ENCODE measurements at regions not wholly inside any gene's neighbourhood (a gene's known extent, or its start where the extent isn't known, plus 50 kb on each side); places are given as distances from the start of the nearest gene placed in this dataset. TPM values are rescaled to one million over a fixed set of nuclear protein-coding genes. Genes with fewer than 3 reads are reported as not detected.

- Histone ChIP-seq H3K9me3 (ENCODE audit: insufficient read depth in 2 of 2, low read depth in 1 of 2, low read length in 1 of 2) (no peaks in the 10 kb centered on the region), H2AFZ (ENCODE audit: low read length) (no peak overlapping the region), H3K18ac (ENCODE audit: extremely low read depth, low read length) (no peak overlapping the region), H3K9ac (replicated peaks in 1 of 4; ENCODE audit: extremely low read depth in 1 of 4, low read depth in 3 of 4, low read length in 3 of 4) (no peak overlapping the region), H3K4me3 (ENCODE audit: extremely low read depth in 1 of 4, insufficient read depth in 2 of 4, low read depth in 3 of 4, low read length in 4 of 4) (no peak overlapping the region), H3K27me3 (replicated peaks in 1 of 4; ENCODE audit: control insufficient read depth in 3 of 4, extremely low read depth in 1 of 4, insufficient read depth in 3 of 4, low read length in 3 of 4) (no peaks in the 10 kb centered on the region), H3K14ac (ENCODE audit: insufficient read length) (no peak overlapping the region), H3K56ac (replicated peaks; ENCODE audit: insufficient read length, low read depth, low read length) (no peak overlapping the region), H4K5ac (ENCODE audit: insufficient read length, low read depth, low read length) (no peak overlapping the region), H3K23ac (ENCODE audit: insufficient read length) (no peak overlapping the region), H2BK5ac (ENCODE audit: low read depth, low read length) (no peak overlapping the region), H4K91ac (replicated peaks; ENCODE audit: insufficient read length, low read length) (no peak overlapping the region), H2BK120ac (replicated peaks; ENCODE audit: low read depth, low read length) (no peak overlapping the region), H3K23me2 (ENCODE audit: low read depth, low read length) (no peaks in the 10 kb centered on the region), H3K4me2 (ENCODE audit: insufficient read depth in 1 of 2, low read depth in 2 of 2, low read length in 2 of 2) (no peak overlapping the region), H3K27ac (ENCODE audit: low read depth, low read length) (no peak overlapping the region), H4K20me1 (replicated peaks in 1 of 2; ENCODE audit: control insufficient read depth in 1 of 2, insufficient read depth in 2 of 2, low read length in 2 of 2) (no peaks in the 10 kb centered on the region), H3K36me3 (ENCODE audit: control insufficient read depth in 2 of 4, insufficient read depth in 4 of 4, low read length in 3 of 4) (no peaks in the 10 kb centered on the region), H2AK5ac (ENCODE audit: low read depth, low read length) (no peak overlapping the region), H3K79me2 (ENCODE audit: control insufficient read depth in 1 of 2, insufficient read depth in 2 of 2, low read length in 2 of 2) (no peaks in the 10 kb centered on the region), H3K79me1 (ENCODE audit: low read depth, low read length) (no peaks in the 10 kb centered on the region), H3K4me1 (replicated peaks in 1 of 4; ENCODE audit: control insufficient read depth in 3 of 4, insufficient read depth in 4 of 4, low read length in 3 of 4) (no peaks in the 10 kb centered on the region), H3K4ac (replicated peaks; ENCODE audit: insufficient read length, low read depth, low read length) (no peak overlapping the region), H2BK15ac (ENCODE audit: low read length) (no peak overlapping the region), H2BK20ac (ENCODE audit: low read length) (no peak overlapping the region), H4K8ac (ENCODE audit: extremely low read depth, insufficient read depth, low read length) (no peak overlapping the region), H2BK12ac (ENCODE audit: low read depth, low read length) (no peak overlapping the region)
- 94% methylated on average over 2 of the region's 2 CpGs; no CpG with 5 or more reads in 1 of the 2 experiments for WGBS, 2 experiments (ENCODE audit: extremely low coverage in 1 of 2, insufficient coverage in 1 of 2, insufficient read length in 1 of 2, insufficient replicate concordance in 2 of 2, low coverage in 1 of 2, low lambda C conversion rate in 2 of 2, missing lambda C conversion rate in 1 of 2)
- ChIA-PET CTCF (ENCODE audit: partially characterized antibody) (interaction anchor here (1.2 kb wide), 2 partner anchors 50 to 323 kb away, joined by 3 read pairs; no protein-coding TSS in a partner anchor), POLR2A (ENCODE audit: partially characterized antibody) (no interaction called here)
- DNase-seq (ENCODE audit: low read depth in 1 of 2, low spot score in 2 of 2) = no peak
- no peak for TF ChIP-seq POLR2A (IDR thresholded peaks at IDR 0.05; ENCODE audit: control extremely low read depth in 1 of 2, low read depth in 2 of 2, low read length in 2 of 2)
- FAIRE-seq = no peak
Measured at GRCh38 chr5:143453720-143454119, 50.2 kb upstream of the NR3C1 start.

Small RNA genes in the stretch of these regions (microRNA-seq; reads per million reads assigned to microRNA genes)
- 0 reads per million in 2 experiments for gene MIR5197 (ENCODE audit: borderline microRNAs expressed in 2 of 2, borderline number of aligned reads in 2 of 2, borderline replicate concordance in 1 of 2)

Small RNA genes in the stretch of these regions (small RNA-seq; reads per million reads assigned to genes)
- gene MIR5197 (ENCODE audit: insufficient read depth) = not detected
- gene RNU7-156P (ENCODE audit: insufficient read depth) = not detected
